ENCODE measurements at regions not wholly inside any gene's neighbourhood (a gene's known extent, or its start where the extent isn't known, plus 50 kb on each side); places are given as distances from the start of the nearest gene placed in this dataset.

DNA sequence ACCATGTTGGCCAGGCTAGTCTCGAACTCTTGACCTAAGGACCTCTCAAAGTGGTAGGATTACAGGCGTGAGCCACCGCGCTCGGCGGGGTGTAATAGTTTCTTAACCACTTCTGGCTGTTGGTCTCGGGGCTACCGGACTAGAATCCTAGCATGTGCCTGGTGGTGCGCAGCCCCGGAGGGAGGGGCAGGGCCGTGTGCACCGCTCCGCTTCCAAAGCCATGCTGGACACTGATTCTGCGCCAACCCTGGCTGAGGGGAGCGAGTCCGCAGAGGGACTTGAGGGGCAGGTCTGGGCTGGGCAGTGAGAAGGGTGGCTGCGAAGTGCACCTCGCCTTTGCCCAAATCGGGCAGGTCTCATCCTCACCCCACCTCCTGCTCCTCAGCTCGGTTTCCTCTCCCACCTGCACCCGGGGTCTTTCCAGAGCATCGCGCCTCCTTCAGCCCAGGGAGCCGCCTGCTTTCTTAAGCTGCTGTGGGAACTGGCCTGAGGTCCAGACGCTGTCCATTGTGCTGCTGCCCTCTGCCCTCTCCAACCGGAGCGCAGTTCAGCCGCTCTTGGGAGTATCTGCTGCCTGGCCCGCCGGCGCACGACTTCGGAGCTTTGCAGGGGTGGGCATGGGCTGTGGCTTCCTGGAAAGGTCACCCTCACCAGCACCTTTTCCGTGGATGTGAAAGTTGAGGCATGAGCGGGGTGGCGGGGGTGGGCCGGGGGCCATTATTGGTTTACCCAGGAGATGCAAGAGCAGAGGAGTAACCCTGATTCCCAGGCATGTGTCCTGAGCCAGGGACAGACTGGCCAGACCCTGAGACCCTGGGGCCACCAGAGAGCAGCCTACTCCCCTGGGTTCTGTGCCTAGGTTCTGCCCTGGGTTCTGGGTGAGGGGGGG, 422.6 kb upstream of the NUPR2 start:
- TF ChIP-seq, protein P1, sequence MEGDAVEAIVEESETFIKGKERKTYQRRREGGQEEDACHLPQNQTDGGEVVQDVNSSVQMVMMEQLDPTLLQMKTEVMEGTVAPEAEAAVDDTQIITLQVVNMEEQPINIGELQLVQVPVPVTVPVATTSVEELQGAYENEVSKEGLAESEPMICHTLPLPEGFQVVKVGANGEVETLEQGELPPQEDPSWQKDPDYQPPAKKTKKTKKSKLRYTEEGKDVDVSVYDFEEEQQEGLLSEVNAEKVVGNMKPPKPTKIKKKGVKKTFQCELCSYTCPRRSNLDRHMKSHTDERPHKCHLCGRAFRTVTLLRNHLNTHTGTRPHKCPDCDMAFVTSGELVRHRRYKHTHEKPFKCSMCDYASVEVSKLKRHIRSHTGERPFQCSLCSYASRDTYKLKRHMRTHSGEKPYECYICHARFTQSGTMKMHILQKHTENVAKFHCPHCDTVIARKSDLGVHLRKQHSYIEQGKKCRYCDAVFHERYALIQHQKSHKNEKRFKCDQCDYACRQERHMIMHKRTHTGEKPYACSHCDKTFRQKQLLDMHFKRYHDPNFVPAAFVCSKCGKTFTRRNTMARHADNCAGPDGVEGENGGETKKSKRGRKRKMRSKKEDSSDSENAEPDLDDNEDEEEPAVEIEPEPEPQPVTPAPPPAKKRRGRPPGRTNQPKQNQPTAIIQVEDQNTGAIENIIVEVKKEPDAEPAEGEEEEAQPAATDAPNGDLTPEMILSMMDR (conservative IDR thresholded peaks at IDR 0.05 in 1 of 2, IDR thresholded peaks at IDR 0.05 in 1 of 2; ENCODE audit: extremely low read depth in 1 of 2, insufficient read depth in 1 of 2, low read depth in 1 of 2, low read length in 2 of 2): no peak
- no peak for TF ChIP-seq EZH2 (IDR thresholded peaks at IDR 0.05; ENCODE audit: borderline replicate concordance, low read length)
